ENCODE measurements at regions not wholly inside any gene's neighbourhood (a gene's known extent, or its start where the extent isn't known, plus 50 kb on each side); places are given as distances from the start of the nearest gene placed in this dataset.

DNA sequence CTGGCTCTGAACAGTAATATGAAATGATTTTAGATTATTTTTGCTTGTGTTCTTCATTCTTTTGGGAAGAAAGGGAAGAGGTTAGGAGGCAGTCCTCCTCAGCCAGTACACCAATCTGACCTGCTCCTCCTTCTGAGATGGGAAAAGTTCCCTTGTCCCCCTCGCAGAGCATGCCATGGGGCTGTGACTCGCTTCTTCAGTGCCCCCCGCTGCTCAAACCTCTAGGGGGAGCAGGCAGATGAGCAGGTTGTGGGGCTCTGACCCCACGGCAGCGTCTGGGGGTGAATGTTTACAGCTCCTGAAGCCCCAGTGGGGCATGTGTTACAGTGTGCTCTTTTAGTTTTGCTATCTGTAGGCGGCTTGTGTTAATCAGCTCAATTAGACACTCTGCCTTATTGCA is 50.9 kb upstream of the KLF9 start:
- TF ChIP-seq, protein P1, sequence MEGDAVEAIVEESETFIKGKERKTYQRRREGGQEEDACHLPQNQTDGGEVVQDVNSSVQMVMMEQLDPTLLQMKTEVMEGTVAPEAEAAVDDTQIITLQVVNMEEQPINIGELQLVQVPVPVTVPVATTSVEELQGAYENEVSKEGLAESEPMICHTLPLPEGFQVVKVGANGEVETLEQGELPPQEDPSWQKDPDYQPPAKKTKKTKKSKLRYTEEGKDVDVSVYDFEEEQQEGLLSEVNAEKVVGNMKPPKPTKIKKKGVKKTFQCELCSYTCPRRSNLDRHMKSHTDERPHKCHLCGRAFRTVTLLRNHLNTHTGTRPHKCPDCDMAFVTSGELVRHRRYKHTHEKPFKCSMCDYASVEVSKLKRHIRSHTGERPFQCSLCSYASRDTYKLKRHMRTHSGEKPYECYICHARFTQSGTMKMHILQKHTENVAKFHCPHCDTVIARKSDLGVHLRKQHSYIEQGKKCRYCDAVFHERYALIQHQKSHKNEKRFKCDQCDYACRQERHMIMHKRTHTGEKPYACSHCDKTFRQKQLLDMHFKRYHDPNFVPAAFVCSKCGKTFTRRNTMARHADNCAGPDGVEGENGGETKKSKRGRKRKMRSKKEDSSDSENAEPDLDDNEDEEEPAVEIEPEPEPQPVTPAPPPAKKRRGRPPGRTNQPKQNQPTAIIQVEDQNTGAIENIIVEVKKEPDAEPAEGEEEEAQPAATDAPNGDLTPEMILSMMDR (IDR thresholded peaks at IDR 0.05), result no peak
- TF ChIP-seq POLR2A (IDR thresholded peaks at IDR 0.05), result no peak
- TF ChIP-seq EP300 (IDR thresholded peaks at IDR 0.05), result no peak
